OCI-LY3 (cell line): ENCODE measurements at regions not wholly inside any gene's neighbourhood (a gene's known extent, or its start where the extent isn't known, plus 50 kb on each side); places are given as distances from the start of the nearest gene placed in this dataset.

Source experiments
- EZH2phosphoT487 ChIP-seq: fragments of 200-600 bp; shearing (Covaris generic); IDR thresholded peaks from 2 replicates; pipeline ENCODE4 v1.6.1; 2018; ENCODE audit warnings: antibody characterized with exemption, mixed run types, low read depth
- TF ChIP-seq, protein P1 (sequence below): fragments of 200-600, 300-600 bp; sonication (generic); IDR thresholded peaks from 2 replicates; pipeline ENCODE4 v1.5.1; 2014; ENCODE audit warnings: antibody characterized with exemption, low read length, low read depth

GRCh38 chr16:79484237-79484636, 116.3 kb downstream of the MAF start:
- TF ChIP-seq, protein P1, sequence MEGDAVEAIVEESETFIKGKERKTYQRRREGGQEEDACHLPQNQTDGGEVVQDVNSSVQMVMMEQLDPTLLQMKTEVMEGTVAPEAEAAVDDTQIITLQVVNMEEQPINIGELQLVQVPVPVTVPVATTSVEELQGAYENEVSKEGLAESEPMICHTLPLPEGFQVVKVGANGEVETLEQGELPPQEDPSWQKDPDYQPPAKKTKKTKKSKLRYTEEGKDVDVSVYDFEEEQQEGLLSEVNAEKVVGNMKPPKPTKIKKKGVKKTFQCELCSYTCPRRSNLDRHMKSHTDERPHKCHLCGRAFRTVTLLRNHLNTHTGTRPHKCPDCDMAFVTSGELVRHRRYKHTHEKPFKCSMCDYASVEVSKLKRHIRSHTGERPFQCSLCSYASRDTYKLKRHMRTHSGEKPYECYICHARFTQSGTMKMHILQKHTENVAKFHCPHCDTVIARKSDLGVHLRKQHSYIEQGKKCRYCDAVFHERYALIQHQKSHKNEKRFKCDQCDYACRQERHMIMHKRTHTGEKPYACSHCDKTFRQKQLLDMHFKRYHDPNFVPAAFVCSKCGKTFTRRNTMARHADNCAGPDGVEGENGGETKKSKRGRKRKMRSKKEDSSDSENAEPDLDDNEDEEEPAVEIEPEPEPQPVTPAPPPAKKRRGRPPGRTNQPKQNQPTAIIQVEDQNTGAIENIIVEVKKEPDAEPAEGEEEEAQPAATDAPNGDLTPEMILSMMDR: no peak
- no peak for TF ChIP-seq EZH2phosphoT487
